ENCODE measurements at regions not wholly inside any gene's neighbourhood (a gene's known extent, or its start where the extent isn't known, plus 50 kb on each side); places are given as distances from the start of the nearest gene placed in this dataset.

DNA sequence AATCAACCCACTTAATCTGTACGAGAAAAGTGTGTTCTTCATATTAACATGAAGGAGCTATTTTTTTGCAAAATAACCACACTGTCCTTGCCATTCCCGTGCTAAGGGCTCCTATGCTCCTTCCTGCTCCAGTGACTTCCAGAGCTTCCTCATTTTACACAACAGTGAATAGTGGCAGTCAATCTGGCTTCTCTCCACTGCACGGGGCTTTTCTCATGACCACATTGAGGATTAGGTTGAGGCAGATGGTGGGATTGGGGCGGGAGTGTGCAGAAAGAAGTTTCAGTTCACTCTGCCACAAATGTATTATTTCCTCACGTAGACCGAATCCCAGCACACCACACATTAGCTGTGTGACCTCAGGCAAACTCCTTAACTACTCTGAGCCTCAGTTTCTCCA, 235.1 kb downstream of the ARHGAP12 start:
- BruUV-seq (replicated peaks) = no TSS peak
- CTCF ChIA-PET (ENCODE audit: low intra/inter-chr PET ratio) = no interaction called here
- 0 out of 5 replicates have a peak, but pooled peaks cover 0 to 3% of the 10 kb centered on the region in 2 experiments for H3K4me1 ChIP-seq (replicated peaks in 1 of 2; ENCODE audit: control insufficient read depth in 2 of 2, insufficient read depth in 2 of 2, low read length in 2 of 2)
- H3K9me3 ChIP-seq (replicated peaks; ENCODE audit: control insufficient read depth, insufficient read depth, low read depth, low read length) = no peaks in the 10 kb centered on the region
- no peak overlapping the region for H2AFZ ChIP-seq (ENCODE audit: low read depth, low read length)
- H3K9me1 ChIP-seq (ENCODE audit: control insufficient read depth, insufficient read depth, low read length) = no peaks in the 10 kb centered on the region
- H3K27me3 ChIP-seq (ENCODE audit: control insufficient read depth in 2 of 2, insufficient read depth in 2 of 2, low read length in 2 of 2) = peaks cover 3 to 18% of the 10 kb centered on the region in 2 experiments; a peak in 2 of 5 replicates
- H3K9ac ChIP-seq (ENCODE audit: insufficient read depth in 1 of 2, low read depth in 2 of 2, low read length in 2 of 2) = no peak overlapping the region
- no peak for DNase-seq (ENCODE audit: extremely low read depth in 1 of 4, low spot score in 3 of 4)
- ATAC-seq = no peak
- H3K4me2 ChIP-seq (ENCODE audit: insufficient read depth, low read length) = no peak overlapping the region
- in situ Hi-C loops (cut with MboI) = no loop called here
- 0% methylated on average over 6 of the region's 6 CpGs for WGBS (ENCODE audit: insufficient coverage, low coverage, missing lambda C conversion rate)
- no peak overlapping the region for H3K4me3 ChIP-seq
- H4K20me1 ChIP-seq (replicated peaks; ENCODE audit: control insufficient read depth, insufficient read depth, low read length) = no peaks in the 10 kb centered on the region
- no peak for FAIRE-seq
- intact Hi-C loops (cut with micrococcal nuclease) = no loop called here
- H3K27ac ChIP-seq (ENCODE audit: extremely low read depth, low read depth, low read length) = no peak overlapping the region
- no peaks in the 10 kb centered on the region for H3K79me2 ChIP-seq (ENCODE audit: control insufficient read depth, insufficient read depth, low read length)
- POLR2A ChIA-PET = no interaction called here
- no peaks in the 10 kb centered on the region for H3K36me3 ChIP-seq (ENCODE audit: control insufficient read depth, insufficient read depth, low read length)
- TF ChIP-seq, protein P1, sequence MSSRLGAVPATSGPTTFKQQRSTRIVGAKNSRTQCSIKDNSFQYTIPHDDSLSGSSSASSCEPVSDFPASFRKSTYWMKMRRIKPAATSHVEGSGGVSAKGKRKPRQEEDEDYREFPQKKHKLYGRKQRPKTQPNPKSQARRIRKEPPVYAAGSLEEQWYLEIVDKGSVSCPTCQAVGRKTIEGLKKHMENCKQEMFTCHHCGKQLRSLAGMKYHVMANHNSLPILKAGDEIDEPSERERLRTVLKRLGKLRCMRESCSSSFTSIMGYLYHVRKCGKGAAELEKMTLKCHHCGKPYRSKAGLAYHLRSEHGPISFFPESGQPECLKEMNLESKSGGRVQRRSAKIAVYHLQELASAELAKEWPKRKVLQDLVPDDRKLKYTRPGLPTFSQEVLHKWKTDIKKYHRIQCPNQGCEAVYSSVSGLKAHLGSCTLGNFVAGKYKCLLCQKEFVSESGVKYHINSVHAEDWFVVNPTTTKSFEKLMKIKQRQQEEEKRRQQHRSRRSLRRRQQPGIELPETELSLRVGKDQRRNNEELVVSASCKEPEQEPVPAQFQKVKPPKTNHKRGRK (tag; IDR thresholded peaks at IDR 0.05) = no peak
- no peak for TF ChIP-seq MIER1 (IDR thresholded peaks at IDR 0.05; ENCODE audit: low read depth)
- no peak for TF ChIP-seq BHLHE40 (IDR thresholded peaks at IDR 0.05; ENCODE audit: low read length)
- no peak for TF ChIP-seq ZNF830 (CRISPR knock-in tag; IDR thresholded peaks at IDR 0.05)
- TF ChIP-seq GATAD2A (IDR thresholded peaks at IDR 0.05) = no peak
- TF ChIP-seq, protein P2, sequence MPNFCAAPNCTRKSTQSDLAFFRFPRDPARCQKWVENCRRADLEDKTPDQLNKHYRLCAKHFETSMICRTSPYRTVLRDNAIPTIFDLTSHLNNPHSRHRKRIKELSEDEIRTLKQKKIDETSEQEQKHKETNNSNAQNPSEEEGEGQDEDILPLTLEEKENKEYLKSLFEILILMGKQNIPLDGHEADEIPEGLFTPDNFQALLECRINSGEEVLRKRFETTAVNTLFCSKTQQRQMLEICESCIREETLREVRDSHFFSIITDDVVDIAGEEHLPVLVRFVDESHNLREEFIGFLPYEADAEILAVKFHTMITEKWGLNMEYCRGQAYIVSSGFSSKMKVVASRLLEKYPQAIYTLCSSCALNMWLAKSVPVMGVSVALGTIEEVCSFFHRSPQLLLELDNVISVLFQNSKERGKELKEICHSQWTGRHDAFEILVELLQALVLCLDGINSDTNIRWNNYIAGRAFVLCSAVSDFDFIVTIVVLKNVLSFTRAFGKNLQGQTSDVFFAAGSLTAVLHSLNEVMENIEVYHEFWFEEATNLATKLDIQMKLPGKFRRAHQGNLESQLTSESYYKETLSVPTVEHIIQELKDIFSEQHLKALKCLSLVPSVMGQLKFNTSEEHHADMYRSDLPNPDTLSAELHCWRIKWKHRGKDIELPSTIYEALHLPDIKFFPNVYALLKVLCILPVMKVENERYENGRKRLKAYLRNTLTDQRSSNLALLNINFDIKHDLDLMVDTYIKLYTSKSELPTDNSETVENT (CRISPR knock-in tag; IDR thresholded peaks at IDR 0.05) = no peak
- TF ChIP-seq, protein P3, sequence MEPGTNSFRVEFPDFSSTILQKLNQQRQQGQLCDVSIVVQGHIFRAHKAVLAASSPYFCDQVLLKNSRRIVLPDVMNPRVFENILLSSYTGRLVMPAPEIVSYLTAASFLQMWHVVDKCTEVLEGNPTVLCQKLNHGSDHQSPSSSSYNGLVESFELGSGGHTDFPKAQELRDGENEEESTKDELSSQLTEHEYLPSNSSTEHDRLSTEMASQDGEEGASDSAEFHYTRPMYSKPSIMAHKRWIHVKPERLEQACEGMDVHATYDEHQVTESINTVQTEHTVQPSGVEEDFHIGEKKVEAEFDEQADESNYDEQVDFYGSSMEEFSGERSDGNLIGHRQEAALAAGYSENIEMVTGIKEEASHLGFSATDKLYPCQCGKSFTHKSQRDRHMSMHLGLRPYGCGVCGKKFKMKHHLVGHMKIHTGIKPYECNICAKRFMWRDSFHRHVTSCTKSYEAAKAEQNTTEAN (CRISPR knock-in tag; IDR thresholded peaks at IDR 0.05) = no peak
- TF ChIP-seq, protein P4, sequence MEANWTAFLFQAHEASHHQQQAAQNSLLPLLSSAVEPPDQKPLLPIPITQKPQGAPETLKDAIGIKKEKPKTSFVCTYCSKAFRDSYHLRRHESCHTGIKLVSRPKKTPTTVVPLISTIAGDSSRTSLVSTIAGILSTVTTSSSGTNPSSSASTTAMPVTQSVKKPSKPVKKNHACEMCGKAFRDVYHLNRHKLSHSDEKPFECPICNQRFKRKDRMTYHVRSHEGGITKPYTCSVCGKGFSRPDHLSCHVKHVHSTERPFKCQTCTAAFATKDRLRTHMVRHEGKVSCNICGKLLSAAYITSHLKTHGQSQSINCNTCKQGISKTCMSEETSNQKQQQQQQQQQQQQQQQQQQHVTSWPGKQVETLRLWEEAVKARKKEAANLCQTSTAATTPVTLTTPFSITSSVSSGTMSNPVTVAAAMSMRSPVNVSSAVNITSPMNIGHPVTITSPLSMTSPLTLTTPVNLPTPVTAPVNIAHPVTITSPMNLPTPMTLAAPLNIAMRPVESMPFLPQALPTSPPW (CRISPR knock-in tag; IDR thresholded peaks at IDR 0.05) = no peak
- TF ChIP-seq NCOR1 (IDR thresholded peaks at IDR 0.05) = no peak
- TF ChIP-seq RFX1 (IDR thresholded peaks at IDR 0.05) = no peak
- no peak for TF ChIP-seq FIP1L1 (IDR thresholded peaks at IDR 0.05; ENCODE audit: low read depth, low read length, poor library complexity, severe bottlenecking)
- no peak for TF ChIP-seq TSC22D4 (tag; IDR thresholded peaks at IDR 0.05)
- TF ChIP-seq SMAD1 (IDR thresholded peaks at IDR 0.05; ENCODE audit: low read depth, low read length, partially characterized antibody) = no peak
- TF ChIP-seq CBX2 (IDR thresholded peaks at IDR 0.05; ENCODE audit: insufficient read depth, low read length, poor library complexity, severe bottlenecking) = no peak
- TF ChIP-seq NFIX (CRISPR knock-in tag; IDR thresholded peaks at IDR 0.05; ENCODE audit: low read depth) = no peak
- TF ChIP-seq, protein P5, sequence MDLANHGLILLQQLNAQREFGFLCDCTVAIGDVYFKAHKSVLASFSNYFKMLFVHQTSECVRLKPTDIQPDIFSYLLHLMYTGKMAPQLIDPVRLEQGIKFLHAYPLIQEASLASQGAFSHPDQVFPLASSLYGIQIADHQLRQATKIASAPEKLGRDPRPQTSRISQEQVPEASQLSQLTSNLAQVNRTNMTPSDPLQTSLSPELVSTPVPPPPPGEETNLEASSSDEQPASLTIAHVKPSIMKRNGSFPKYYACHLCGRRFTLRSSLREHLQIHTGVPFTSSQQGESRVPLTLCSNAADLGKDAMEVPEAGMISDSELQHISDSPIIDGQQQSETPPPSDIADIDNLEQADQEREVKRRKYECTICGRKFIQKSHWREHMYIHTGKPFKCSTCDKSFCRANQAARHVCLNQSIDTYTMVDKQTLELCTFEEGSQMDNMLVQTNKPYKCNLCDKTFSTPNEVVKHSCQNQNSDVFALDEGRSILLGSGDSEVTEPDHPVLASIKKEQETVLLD (IDR thresholded peaks at IDR 0.05) = no peak
